H9 (cell line): ENCODE measurements at regions not wholly inside any gene's neighbourhood (a gene's known extent, or its start where the extent isn't known, plus 50 kb on each side); places are given as distances from the start of the nearest gene placed in this dataset.

Experiments
- DNase-seq: peaks from one replicate; pipeline ENCODE4 v3.0.0-alpha.2; 2017
- H2AFZ ChIP-seq: one replicate; pipeline ENCODE4 v1.6.1; 2013; ENCODE audit warnings: mild to moderate bottlenecking, low read length, control low read depth, moderate library complexity
- H2AK5ac ChIP-seq: 2 replicates; pipeline ENCODE4 v1.6.1; 2013; ENCODE audit warnings: low read length, control low read depth, mixed read lengths; ENCODE audit not compliant: insufficient read length
- H2BK120ac ChIP-seq: one replicate; pipeline ENCODE4 v1.6.1; 2013; ENCODE audit warnings: low read depth, mild to moderate bottlenecking, low read length, control low read depth, inconsistent platforms; ENCODE audit not compliant: poor library complexity, severe bottlenecking
- H2BK12ac ChIP-seq: 2 replicates; pipeline ENCODE4 v1.6.1; 2013; ENCODE audit warnings: low read length, control low read depth, mixed read lengths, low read depth; ENCODE audit not compliant: insufficient read length
- H2BK15ac ChIP-seq: 2 replicates; pipeline ENCODE4 v1.6.1; 2013; ENCODE audit warnings: low read depth, low read length, control low read depth
- H2BK20ac ChIP-seq: one replicate; pipeline ENCODE4 v1.6.1; 2013; ENCODE audit warnings: low read depth, mild to moderate bottlenecking, low read length, control low read depth, inconsistent platforms; ENCODE audit not compliant: poor library complexity, severe bottlenecking
- H2BK5ac ChIP-seq: 2 replicates; pipeline ENCODE4 v1.6.1; 2013; ENCODE audit warnings: low read length, control low read depth, mixed read lengths; ENCODE audit not compliant: insufficient read length
- H3K14ac ChIP-seq: 2 replicates; pipeline ENCODE4 v1.6.1; 2013; ENCODE audit warnings: low read length, control low read depth; ENCODE audit not compliant: insufficient read depth
- H3K18ac ChIP-seq: 2 replicates; pipeline ENCODE4 v1.6.1; 2013; ENCODE audit warnings: low read depth, mild to moderate bottlenecking, mixed read lengths, low read length, control low read depth; ENCODE audit not compliant: insufficient read length
- H3K23ac ChIP-seq: 2 replicates; pipeline ENCODE4 v1.6.1; 2013; ENCODE audit warnings: low read length, control low read depth, mixed read lengths, low read depth; ENCODE audit not compliant: insufficient read length
- H3K23me2 ChIP-seq: 2 replicates; pipeline ENCODE4 v1.6.1; 2013; ENCODE audit warnings: low read depth, mild to moderate bottlenecking, mixed read lengths, low read length, control low read depth; ENCODE audit not compliant: insufficient read length, poor library complexity, severe bottlenecking
- H3K27ac ChIP-seq: 2 replicates; pipeline ENCODE4 v1.5.1; 2013; ENCODE audit warnings: low read length, control low read depth, mixed read lengths, low read depth; ENCODE audit not compliant: insufficient read length
- H3K27me3 ChIP-seq: 2 replicates; pipeline ENCODE4 v1.6.1; 2013; ENCODE audit warnings: low read length, control low read depth, inconsistent platforms; ENCODE audit not compliant: insufficient read depth
- H3K4ac ChIP-seq: 2 replicates; pipeline ENCODE4 v1.6.1; 2013; ENCODE audit warnings: low read depth, mild to moderate bottlenecking, control low read depth, inconsistent platforms, low read length, moderate library complexity
- H3K4me1 ChIP-seq: 2 replicates; pipeline ENCODE4 v1.6.1; 2013; ENCODE audit warnings: low read length, control low read depth, inconsistent platforms; ENCODE audit not compliant: insufficient read depth
- H3K4me2 ChIP-seq: 2 replicates; pipeline ENCODE4 v1.6.1; 2013; ENCODE audit warnings: low read length, control low read depth, mixed read lengths; ENCODE audit not compliant: insufficient read length, insufficient read depth
- H3K56ac ChIP-seq: 2 replicates; pipeline ENCODE4 v1.6.1; 2013; ENCODE audit warnings: low read depth, mild to moderate bottlenecking, mixed read lengths, low read length, control low read depth; ENCODE audit not compliant: insufficient read length
- H3K79me1 ChIP-seq: 2 replicates; pipeline ENCODE4 v1.6.1; 2013; ENCODE audit warnings: low read depth, mild to moderate bottlenecking, moderate library complexity, low read length, control low read depth, inconsistent platforms; ENCODE audit not compliant: insufficient read depth, poor library complexity, severe bottlenecking
- H3K79me2 ChIP-seq: 2 replicates; pipeline ENCODE4 v1.6.1; 2013; ENCODE audit warnings: low read length, control low read depth, inconsistent platforms; ENCODE audit not compliant: insufficient read depth
- H3K9ac ChIP-seq: 2 replicates; pipeline ENCODE4 v1.6.1; 2013; ENCODE audit warnings: low read length, control low read depth, mixed read lengths; ENCODE audit not compliant: insufficient read length; ENCODE audit errors: extremely low read depth
- H3K9me3 ChIP-seq: one replicate; pipeline ENCODE4 v1.6.1; 2013; ENCODE audit warnings: low read depth, low read length, inconsistent platforms; ENCODE audit not compliant: control insufficient read depth
- H3T11ph ChIP-seq: one replicate; pipeline ENCODE4 v1.6.1; 2013; ENCODE audit warnings: mild to moderate bottlenecking, low read length, control low read depth, inconsistent platforms
- H4K20me1 ChIP-seq: one replicate; pipeline ENCODE4 v1.6.1; 2013; ENCODE audit not compliant: control insufficient read depth, insufficient read length, insufficient read depth
- H4K5ac ChIP-seq: 2 replicates; pipeline ENCODE4 v1.6.1; 2013; ENCODE audit warnings: low read depth, mild to moderate bottlenecking, mixed read lengths, low read length, control low read depth; ENCODE audit not compliant: insufficient read length
- H4K8ac ChIP-seq: replicated peaks from 2 replicates; pipeline ENCODE4 v1.6.1; 2013; ENCODE audit warnings: low read length, control low read depth, mixed read lengths, low read depth; ENCODE audit not compliant: insufficient read length
- H4K91ac ChIP-seq: 2 replicates; pipeline ENCODE4 v1.6.1; 2013; ENCODE audit warnings: low read depth, mild to moderate bottlenecking, moderate library complexity, mixed read lengths, low read length, control low read depth; ENCODE audit not compliant: insufficient read length
- H3K27ac Mint-ChIP-seq, 3 experiments: 2 replicates in 2 of 3; 3 replicates in 1 of 3; pipeline ENCODE4 v1.8.0; 2020 to 2021; ENCODE audit warnings: mixed read lengths in 3 of 3, mild to moderate bottlenecking in 1 of 3, moderate library complexity in 1 of 3
- H3K27me3 Mint-ChIP-seq: 2 replicates; pipeline ENCODE4 v1.8.0; 2021; ENCODE audit warnings: low read depth, mild to moderate bottlenecking, moderate library complexity, mixed read lengths
- H3K36me3 Mint-ChIP-seq, 3 experiments: 2 replicates in 2 of 3; 3 replicates in 1 of 3; pipeline ENCODE4 v1.8.0; 2020 to 2021; ENCODE audit warnings: low read depth in 3 of 3, mixed read lengths in 3 of 3; ENCODE audit not compliant: insufficient read depth in 1 of 3
- H3K4me1 Mint-ChIP-seq, 2 experiments: 2 replicates each; pipeline ENCODE4 v1.8.0; 2020; ENCODE audit warnings: mixed read lengths in 2 of 2
- H3K4me3 Mint-ChIP-seq, 2 experiments: 2 replicates in 1 of 2; 3 replicates in 1 of 2; pipeline ENCODE4 v1.8.0; 2020 to 2021; ENCODE audit warnings: mild to moderate bottlenecking in 2 of 2, mixed read lengths in 2 of 2, moderate library complexity in 1 of 2
- H3K9me3 Mint-ChIP-seq, 2 experiments: 2 replicates in 1 of 2; 3 replicates in 1 of 2; pipeline ENCODE4 v1.8.0; 2020; ENCODE audit warnings: mild to moderate bottlenecking in 2 of 2, mixed read lengths in 2 of 2, moderate library complexity in 1 of 2
- CTCF ChIP-seq: fragments of 200-600 bp; sonication (generic); conservative IDR thresholded peaks from 3 replicates; pipeline ENCODE4 v1.8.0; 2021; ENCODE audit warnings: antibody characterized with exemption, mild to moderate bottlenecking
- WGBS: extraction: QIAGEN DNeasy Blood & Tissue Kit; methylation state at CpG from one replicate; pipeline ENCODE4 v1.1.7; 2013; ENCODE audit warnings: missing lambda C conversion rate, low lambda C conversion rate, mixed read lengths; ENCODE audit not compliant: insufficient read length; ENCODE audit errors: extremely low coverage; 5-methylcytosine and 5-hydroxymethylcytosine counted together

- H3K23ac ChIP-seq: no peak overlapping the region
- no peak overlapping the region for H3K4me2 ChIP-seq
- no peaks in the 10 kb centered on the region for H3K36me3 Mint-ChIP-seq
- H3K4me1 ChIP-seq: no peaks in the 10 kb centered on the region
- no peak overlapping the region for H2BK5ac ChIP-seq
- H3K23me2 ChIP-seq: no peaks in the 10 kb centered on the region
- no peak overlapping the region for H4K91ac ChIP-seq
- H3K27ac Mint-ChIP-seq: no peak overlapping the region
- H2BK20ac ChIP-seq: no peak overlapping the region
- H3K79me2 ChIP-seq: no peaks in the 10 kb centered on the region
- H3K56ac ChIP-seq: no peak overlapping the region
- TF ChIP-seq CTCF: no peak
- DNase-seq: no peak
- H2AK5ac ChIP-seq: no peak overlapping the region
- H2BK12ac ChIP-seq: no peak overlapping the region
- H2BK120ac ChIP-seq: no peak overlapping the region
- no peak overlapping the region; the same call in 1 of the 2 replicates for H3K14ac ChIP-seq
- no CpG with 5 or more reads among the region's 7 CpGs for WGBS
- no peak overlapping the region for H4K8ac ChIP-seq
- no peak overlapping the region for H3K4me3 Mint-ChIP-seq
- H3K9me3 ChIP-seq: no peaks in the 10 kb centered on the region
- no peak overlapping the region for H3K9ac ChIP-seq
- H3K4ac ChIP-seq: no peak overlapping the region
- H3K27me3 ChIP-seq: no peaks in the 10 kb centered on the region
- no peaks in the 10 kb centered on the region for H4K20me1 ChIP-seq
- peaks cover 5% of the 10 kb centered on the region for H3K27me3 Mint-ChIP-seq
- H2BK15ac ChIP-seq: no peak overlapping the region
- H3K79me1 ChIP-seq: no peaks in the 10 kb centered on the region
- H4K5ac ChIP-seq: no peak overlapping the region
- H3K9me3 Mint-ChIP-seq: no peaks in the 10 kb centered on the region
- H3K27ac ChIP-seq: no peak overlapping the region
- H2AFZ ChIP-seq: no peak overlapping the region
- H3K18ac ChIP-seq: no peak overlapping the region
- no peak overlapping the region for H3T11ph ChIP-seq
- H3K4me1 Mint-ChIP-seq: no peaks in the 10 kb centered on the region
These were observed 120.4 kb downstream of the EMX2 start for GRCh38 chr10:117662751-117663540.
